Left lung (tissue), 4 donors: ENCODE measurements at regions not wholly inside any gene's neighbourhood (a gene's known extent, or its start where the extent isn't known, plus 50 kb on each side); places are given as distances from the start of the nearest gene placed in this dataset.
A peak's percentile ranks its signal among the peaks of the same experiment; 100 is the strongest.
"Not testable (repeated sequence)": the region's sequence is repeated elsewhere in the genome, so short reads cannot be mapped to it uniquely, and the experiment has no call there.

Experiments used
- ATAC-seq: fragments of 200-7000 bp; cut with Tn5 transposase; one replicate; pipeline ENCODE4 v1.9.1; 2020; ENCODE audit warnings: moderate library complexity
- DNase-seq, 4 donors: peaks; one replicate each; pipeline ENCODE4 v3.0.0-alpha.2; 2013 to 2020
- H3K27ac ChIP-seq, 2 donors: fragments of 200-600 bp; sonication (generic) in 1 of 2; one replicate each; pipeline versions ENCODE4 v1.5.0 to v1.8.0; 2020 to 2021
- H3K27me3 ChIP-seq, 2 donors: fragments of 200-600 bp; sonication (generic) in 1 of 2; one replicate each; pipeline versions ENCODE4 v1.5.0 to v1.8.0; 2020 to 2021
- H3K36me3 ChIP-seq, 2 donors: fragments of 200-600 bp; sonication (generic) in 1 of 2; one replicate each; pipeline versions ENCODE4 v1.5.0 to v1.8.0; 2020 to 2021
- H3K4me1 ChIP-seq, 2 donors: fragments of 200-600 bp; one replicate each; pipeline ENCODE4 v1.8.0; 2021
- H3K4me3 ChIP-seq, 2 donors: fragments of 200-600 bp; sonication (generic) in 1 of 2; one replicate each; pipeline versions ENCODE4 v1.5.0 to v1.8.0; 2020 to 2021; ENCODE audit warnings: mild to moderate bottlenecking in 1 of 2
- H3K9me3 ChIP-seq, 2 donors: fragments of 200-600 bp; sonication (generic) in 1 of 2; one replicate each; pipeline versions ENCODE4 v1.5.0 to v1.8.0; 2020 to 2021
- CTCF ChIP-seq, 2 donors: fragments of 200-600 bp; sonication (generic) in 1 of 2; IDR thresholded peaks; one replicate each; pipeline versions ENCODE4 v1.5.0 to v1.8.0; 2021; ENCODE audit warnings: antibody characterized with exemption in 2 of 2
- intact Hi-C, 2 donors: fragments of 100-400 bp; cut with DNase I; formaldehyde crosslinking; loops; one replicate each; pipeline versions ENCODE4 v1.11.2 to v1.14.2; 2022
- donor health status: DM: no; HTN: yes; CAD: no.
- donor health status: DM: no; HTN: no; CAD: no.

DNA sequence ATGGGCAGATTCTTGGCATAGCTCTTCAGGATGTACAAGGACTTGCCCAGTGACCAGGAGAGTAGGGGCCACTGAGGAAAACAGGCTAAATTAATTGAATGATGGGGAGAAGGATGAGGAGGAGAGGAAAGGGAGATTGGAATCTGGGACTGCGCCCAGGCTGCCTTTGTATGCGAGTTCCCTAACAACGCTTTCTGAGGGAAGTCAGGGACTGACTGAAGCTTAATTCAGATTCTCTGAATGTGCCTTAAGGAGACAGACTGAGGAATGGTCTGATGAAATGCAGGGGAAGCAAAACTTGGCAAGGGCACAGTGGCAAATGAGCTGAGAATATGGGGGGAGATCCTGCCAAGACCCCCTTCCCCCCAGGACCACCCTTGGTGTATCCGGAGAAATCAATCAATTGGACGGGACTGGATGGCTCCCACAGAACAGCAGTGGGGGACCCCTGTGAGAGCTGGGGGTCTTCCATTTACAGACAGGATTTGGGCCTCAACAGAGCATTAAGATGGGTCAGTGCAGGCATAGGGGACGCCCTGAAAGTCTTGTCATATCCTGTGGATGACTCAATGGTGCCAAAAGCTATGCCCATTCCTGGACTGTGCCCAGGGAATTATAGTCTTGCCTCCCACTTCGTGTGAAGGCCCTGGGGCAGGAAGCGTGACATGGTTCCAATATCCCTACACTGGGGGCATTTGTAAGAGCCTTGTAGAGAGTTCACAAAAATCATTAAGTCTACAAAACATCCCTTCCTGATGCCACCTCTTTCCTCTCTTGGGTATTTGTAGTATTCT lies 215.5 kb upstream of the TNC start:
- Histone ChIP-seq H3K9me3 (peaks cover 0 to 2% of the 10 kb centered on the region in 2 donors), H3K27ac (no peak overlapping the region), H3K4me1 (no peaks in the 10 kb centered on the region), H3K4me3 (no peak overlapping the region), H3K36me3 (no peaks in the 10 kb centered on the region), H3K27me3 (no peaks in the 10 kb centered on the region)
- DNase-seq (peak in 2 of 4 donors; percentile 12 to 13), ATAC-seq (no peak)
- intact Hi-C loops: no loop called here
- TF ChIP-seq CTCF (IDR thresholded peaks at IDR 0.05): no peak

GRCh38 chr9:115335439-115335838 lies 217.5 kb upstream of the TNC start:
- H3K4me3 ChIP-seq: no peak overlapping the region
- intact Hi-C loops: no loop called here
- H3K27me3 ChIP-seq: no peaks in the 10 kb centered on the region
- H3K9me3 ChIP-seq: peaks cover 0 to 2% of the 10 kb centered on the region in 2 donors
- H3K36me3 ChIP-seq: no peaks in the 10 kb centered on the region
- no peak for TF ChIP-seq CTCF (IDR thresholded peaks at IDR 0.05)
- H3K4me1 ChIP-seq: no peaks in the 10 kb centered on the region
- DNase-seq: no peak
- no peak overlapping the region for H3K27ac ChIP-seq
- no peak for ATAC-seq

DNA sequence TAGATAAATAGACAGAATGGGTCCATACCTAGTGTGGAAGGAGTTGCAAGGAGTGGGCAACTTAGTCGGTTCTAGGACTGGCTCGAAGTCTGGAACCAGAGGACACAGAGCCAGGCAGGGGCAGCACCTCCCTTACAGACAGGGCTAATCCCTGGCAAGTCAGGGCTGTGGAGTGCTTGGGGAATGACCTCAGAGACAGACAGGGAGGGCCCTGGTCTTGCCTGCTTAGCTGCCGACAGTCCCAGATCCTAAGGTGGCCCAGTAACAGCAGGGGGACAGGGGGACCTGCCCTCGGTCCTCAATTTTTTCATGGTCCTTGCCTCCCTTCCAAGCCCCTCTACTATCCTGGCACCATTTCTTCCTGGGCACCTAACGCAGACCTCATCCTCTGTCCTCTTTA lies 222.4 kb upstream of the TNC start:
- Histone ChIP-seq H3K27ac (no peak overlapping the region), H3K36me3 (no peaks in the 10 kb centered on the region), H3K4me1 (no peaks in the 10 kb centered on the region), H3K27me3 (no peaks in the 10 kb centered on the region), H3K9me3 (no peaks in the 10 kb centered on the region), H3K4me3 (no peak overlapping the region)
- no peak for TF ChIP-seq CTCF (IDR thresholded peaks at IDR 0.05)
- no peak for ATAC-seq
- intact Hi-C loops: no loop called here
- no peak for DNase-seq

- H3K4me1 ChIP-seq: no peaks in the 10 kb centered on the region
- H3K9me3 ChIP-seq: no peaks in the 10 kb centered on the region
- intact Hi-C loops: no loop called here
- no peak overlapping the region for H3K27ac ChIP-seq
- H3K4me3 ChIP-seq: no peak overlapping the region
- TF ChIP-seq CTCF (IDR thresholded peaks at IDR 0.05): no peak
- H3K36me3 ChIP-seq: no peaks in the 10 kb centered on the region
- DNase-seq (no peak), ATAC-seq (peak; percentile 25)
- H3K27me3 ChIP-seq: no peaks in the 10 kb centered on the region
Observed at GRCh38 chr9:115341426-115341825, 223.5 kb upstream of the TNC start.

DNA sequence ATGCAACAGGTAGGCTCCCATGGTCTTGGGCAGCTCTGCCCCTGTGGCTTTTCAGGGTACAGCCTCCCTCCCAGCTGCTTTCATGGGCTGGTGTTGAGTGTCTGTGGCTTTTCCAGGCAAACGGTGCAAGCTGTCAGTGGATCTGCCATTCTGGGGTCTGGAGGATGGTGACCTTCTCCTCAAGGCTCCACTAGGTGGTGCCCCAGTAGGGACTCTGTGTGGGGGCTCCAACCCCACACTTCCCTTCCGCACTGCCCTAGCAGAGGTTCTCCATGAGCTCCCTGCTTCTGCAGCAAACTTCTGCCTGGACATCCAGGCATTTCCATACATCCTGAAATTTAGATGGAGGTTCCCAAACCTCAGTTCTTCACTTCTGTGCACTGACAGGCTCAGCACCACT lies 229.8 kb upstream of the TNC start:
- intact Hi-C loops, H3K4me1 ChIP-seq, H3K9me3 ChIP-seq, DNase-seq, H3K27me3 ChIP-seq, H3K4me3 ChIP-seq, ATAC-seq, H3K36me3 ChIP-seq, H3K27ac ChIP-seq: not testable (repeated sequence)

GRCh38 chr9:115348936-115349335 lies 231.0 kb upstream of the TNC start:
- H3K36me3 ChIP-seq, H3K4me3 ChIP-seq, H3K27me3 ChIP-seq, ATAC-seq, H3K4me1 ChIP-seq, intact Hi-C loops, DNase-seq, H3K9me3 ChIP-seq, H3K27ac ChIP-seq: not testable (repeated sequence)
